ENCODE measurements at regions not wholly inside any gene's neighbourhood (a gene's known extent, or its start where the extent isn't known, plus 50 kb on each side); places are given as distances from the start of the nearest gene placed in this dataset.

DNA sequence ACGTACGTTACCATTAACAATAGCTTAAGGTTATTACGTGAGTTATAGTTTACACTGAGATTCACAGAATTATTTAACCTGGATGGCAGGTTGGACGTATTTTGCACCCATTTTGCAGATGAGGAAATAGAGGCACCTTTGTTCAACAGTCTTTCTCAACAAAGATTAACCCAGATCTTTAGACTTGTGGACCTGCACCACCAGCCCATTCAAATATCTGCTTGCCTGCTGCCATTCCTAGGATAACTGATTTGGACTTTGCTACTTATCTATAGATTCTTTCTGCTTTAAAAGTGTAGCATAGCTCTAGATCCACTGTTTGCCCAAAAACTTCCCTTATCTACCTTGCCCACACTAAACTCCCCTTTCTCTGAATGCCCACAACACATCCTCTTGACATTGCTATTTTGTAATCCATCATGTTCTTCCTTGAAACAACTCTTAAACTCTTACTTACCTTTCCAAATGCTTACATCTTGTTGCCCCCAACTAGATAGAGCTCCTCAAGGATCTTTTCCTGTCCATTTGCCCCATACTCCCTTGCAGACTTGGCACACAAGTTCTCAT lies 56.4 kb upstream of the TNFAIP3 start:
- TF ChIP-seq EZH2 (IDR thresholded peaks at IDR 0.05; ENCODE audit: insufficient read depth, poor library complexity, severe bottlenecking) (no peak), EZH2phosphoT487 (IDR thresholded peaks at IDR 0.05; ENCODE audit: insufficient read depth, low read depth) (no peak)

Data from GM23248 (cell line).